ENCODE measurements at regions not wholly inside any gene's neighbourhood (a gene's known extent, or its start where the extent isn't known, plus 50 kb on each side); places are given as distances from the start of the nearest gene placed in this dataset.

DNA sequence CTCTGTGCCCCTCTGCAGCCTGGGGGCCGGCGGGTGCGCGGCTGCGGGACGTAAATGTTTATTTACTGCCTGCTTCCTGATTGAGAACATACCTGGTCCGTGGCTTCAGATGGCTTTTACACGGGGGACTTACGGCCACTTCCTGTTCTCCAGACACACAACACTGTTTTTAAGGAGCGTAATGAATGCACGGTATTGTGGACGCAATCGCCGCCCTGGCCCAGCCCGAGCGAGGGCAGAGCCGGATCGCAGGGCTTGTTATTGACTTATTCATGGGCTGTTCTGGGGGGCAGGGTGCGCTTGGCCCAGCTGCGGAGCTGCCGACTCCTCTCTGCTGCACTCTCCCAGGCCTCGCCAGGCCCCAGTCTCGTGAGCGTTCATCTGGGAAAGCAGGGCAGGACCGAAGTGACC is 52.8 kb upstream of the ACTRT2 start:
- 58% methylated on average over 25 of the region's 25 CpGs for WGBS
- ATAC-seq (no peak), DNase-seq (peak in 1 of 3 donors; percentile 29)
- intact Hi-C loops (cut with DNase I) = no loop called here
- Histone ChIP-seq H3K4me3 (ENCODE audit: low read length) (no peak overlapping the region), H3K27me3 (ENCODE audit: control insufficient read depth, insufficient read depth) (no peaks in the 10 kb centered on the region), H3K9me3 (ENCODE audit: control insufficient read depth, low read length) (no peaks in the 10 kb centered on the region), H3K4me1 (ENCODE audit: control insufficient read depth, insufficient read depth, low read length) (no peaks in the 10 kb centered on the region), H3K27ac (ENCODE audit: low read length) (no peak overlapping the region)

GRCh38 chr1:2969011-2969844 is 52.0 kb upstream of the ACTRT2 start:
- Histone ChIP-seq H3K27me3 (ENCODE audit: control insufficient read depth, insufficient read depth) (no peaks in the 10 kb centered on the region), H3K27ac (ENCODE audit: low read length) (no peak overlapping the region), H3K9me3 (ENCODE audit: control insufficient read depth, low read length) (no peaks in the 10 kb centered on the region), H3K4me3 (ENCODE audit: low read length) (no peak overlapping the region), H3K4me1 (ENCODE audit: control insufficient read depth, insufficient read depth, low read length) (no peaks in the 10 kb centered on the region)
- WGBS = 81% methylated on average over 16 of the region's 16 CpGs
- ATAC-seq (no peak), DNase-seq (no peak)
- intact Hi-C loops (cut with DNase I) = no loop called here

- Histone ChIP-seq H3K4me3 (ENCODE audit: low read length) (no peak overlapping the region), H3K27me3 (ENCODE audit: control insufficient read depth, insufficient read depth) (no peaks in the 10 kb centered on the region), H3K9me3 (ENCODE audit: control insufficient read depth, low read length) (no peaks in the 10 kb centered on the region), H3K27ac (ENCODE audit: low read length) (no peak overlapping the region), H3K4me1 (ENCODE audit: control insufficient read depth, insufficient read depth, low read length) (no peaks in the 10 kb centered on the region)
- intact Hi-C loops (cut with DNase I) = no loop called here
- no peak for DNase-seq
- no peak for ATAC-seq
- WGBS = 90% methylated on average over 23 of the region's 23 CpGs
Measured at GRCh38 chr1:2969845-2970291, 51.4 kb upstream of the ACTRT2 start.

DNA sequence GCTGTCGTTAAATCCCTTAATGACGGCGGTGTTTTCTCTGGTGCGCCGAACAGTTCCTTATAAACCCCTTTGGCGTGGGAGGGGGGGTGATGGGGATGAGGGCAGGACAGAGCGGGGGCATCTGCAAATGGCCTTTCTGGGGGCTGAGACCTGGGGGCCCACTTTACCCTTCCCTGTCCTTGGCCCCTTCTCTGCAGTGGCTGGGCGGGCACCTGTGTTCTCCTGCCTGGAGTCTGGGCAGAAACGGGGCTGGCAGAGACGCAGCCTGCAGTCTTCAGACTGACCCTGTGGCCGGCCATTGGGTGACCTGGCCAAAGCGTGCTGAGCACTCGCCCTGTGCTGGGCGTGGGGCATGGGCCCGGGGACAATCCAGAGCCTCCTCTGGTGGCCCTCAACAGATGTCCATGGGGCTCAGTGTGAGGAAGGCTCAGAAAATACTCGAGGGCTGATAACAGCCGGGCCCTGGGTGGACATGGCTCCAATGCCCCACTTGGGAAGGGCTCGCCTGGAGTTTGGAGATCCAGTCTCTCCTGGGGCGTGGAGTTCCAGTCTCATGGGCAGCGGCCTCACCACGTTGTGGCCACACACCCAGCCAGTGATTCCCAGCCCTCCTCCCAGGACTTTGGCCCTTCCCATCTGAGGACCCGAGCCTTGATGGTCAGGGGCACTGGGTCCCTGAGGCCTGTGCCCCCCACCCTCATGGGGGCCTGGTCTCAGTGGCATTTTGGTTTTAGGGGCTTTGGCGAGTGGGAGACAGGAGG is 50.8 kb upstream of the ACTRT2 start:
- ATAC-seq = no peak
- no peaks in the 10 kb centered on the region for H3K27me3 ChIP-seq (ENCODE audit: control insufficient read depth, insufficient read depth)
- no peak for DNase-seq
- H3K4me1 ChIP-seq (ENCODE audit: control insufficient read depth, insufficient read depth, low read length) = no peaks in the 10 kb centered on the region
- H3K27ac ChIP-seq (ENCODE audit: low read length) = no peak overlapping the region
- no peak overlapping the region for H3K4me3 ChIP-seq (ENCODE audit: low read length)
- no peaks in the 10 kb centered on the region for H3K9me3 ChIP-seq (ENCODE audit: control insufficient read depth, low read length)
- intact Hi-C loops (cut with DNase I) = no loop called here
- 91% methylated on average over 23 of the region's 23 CpGs for WGBS

GRCh38 chr1:2971101-2971501 is 50.2 kb upstream of the ACTRT2 start:
- 78% methylated on average over 9 of the region's 9 CpGs for WGBS
- H3K27me3 ChIP-seq (ENCODE audit: control insufficient read depth, insufficient read depth) = no peaks in the 10 kb centered on the region

More at GRCh38 chr1:2971101-2971501, 50.2 kb upstream of the ACTRT2 start:
- no peak for ATAC-seq
- Histone ChIP-seq H3K27ac (ENCODE audit: low read length) (no peak overlapping the region), H3K4me3 (ENCODE audit: low read length) (no peak overlapping the region), H3K9me3 (ENCODE audit: control insufficient read depth, low read length) (no peaks in the 10 kb centered on the region), H3K4me1 (ENCODE audit: control insufficient read depth, insufficient read depth, low read length) (no peaks in the 10 kb centered on the region)
- intact Hi-C loops (cut with DNase I) = no loop called here
- DNase-seq = no peak

Data from right cardiac atrium (tissue), 5 donors.